ENCODE measurements at regions not wholly inside any gene's neighbourhood (a gene's known extent, or its start where the extent isn't known, plus 50 kb on each side); places are given as distances from the start of the nearest gene placed in this dataset.

DNA sequence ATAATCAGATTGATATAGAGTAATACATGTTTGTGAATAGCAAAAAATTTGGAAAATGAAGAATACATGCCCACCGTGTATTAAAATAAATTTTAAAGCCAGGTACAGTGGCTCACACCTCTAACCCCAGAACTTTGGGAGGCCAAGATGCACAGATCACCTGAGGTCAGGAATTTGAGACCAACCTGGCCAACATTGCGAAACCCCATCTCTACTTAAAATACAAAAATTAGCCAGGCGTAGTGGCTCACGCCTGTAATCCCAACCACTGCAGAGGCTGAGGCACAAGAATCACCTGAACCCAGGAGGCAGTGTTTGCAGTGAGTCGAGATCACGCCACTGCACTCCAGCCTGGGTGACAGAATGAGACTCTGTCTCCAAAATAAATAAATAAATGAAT, 266.3 kb downstream of the SI start:
- Histone ChIP-seq H3K9ac (ENCODE audit: extremely low read depth, insufficient read length, low read length) (no peak overlapping the region), H3K14ac (ENCODE audit: insufficient read depth, low read length) (no peak overlapping the region), H2BK12ac (ENCODE audit: insufficient read length, low read depth, low read length) (no peak overlapping the region), H2AK5ac (ENCODE audit: insufficient read length, low read length) (no peak overlapping the region), H4K5ac (ENCODE audit: insufficient read length, low read depth, low read length) (no peak overlapping the region), H3K4me1 (ENCODE audit: insufficient read depth, low read length) (no peaks in the 10 kb centered on the region), H4K8ac (replicated peaks; ENCODE audit: insufficient read length, low read depth, low read length) (no peak overlapping the region), H2BK15ac (ENCODE audit: low read depth, low read length) (no peak overlapping the region), H2BK120ac (ENCODE audit: low read depth, low read length, poor library complexity, severe bottlenecking) (no peak overlapping the region), H3K18ac (ENCODE audit: insufficient read length, low read depth, low read length) (no peak overlapping the region), H4K20me1 (ENCODE audit: control insufficient read depth, insufficient read depth, insufficient read length) (no peaks in the 10 kb centered on the region), H3K56ac (ENCODE audit: insufficient read length, low read depth, low read length) (no peak overlapping the region), H3K9me3 (ENCODE audit: control insufficient read depth, low read depth, low read length) (no peaks in the 10 kb centered on the region), H3K27ac (ENCODE audit: insufficient read length, low read depth, low read length) (no peak overlapping the region), H3K23me2 (ENCODE audit: insufficient read length, low read depth, low read length, poor library complexity, severe bottlenecking) (no peaks in the 10 kb centered on the region), H2AFZ (ENCODE audit: low read length) (no peak overlapping the region), H3K27me3 (ENCODE audit: insufficient read depth, low read length) (no peaks in the 10 kb centered on the region), H2BK20ac (ENCODE audit: low read depth, low read length, poor library complexity, severe bottlenecking) (no peak overlapping the region), H4K91ac (ENCODE audit: insufficient read length, low read depth, low read length) (no peak overlapping the region), H3K79me1 (ENCODE audit: insufficient read depth, low read depth, low read length, poor library complexity, severe bottlenecking) (no peaks in the 10 kb centered on the region), H3K79me2 (ENCODE audit: insufficient read depth, low read length) (no peaks in the 10 kb centered on the region), H2BK5ac (ENCODE audit: insufficient read length, low read length) (no peak overlapping the region), H3K4ac (ENCODE audit: low read depth, low read length) (no peak overlapping the region), H3T11ph (ENCODE audit: low read length) (no peak overlapping the region), H3K23ac (ENCODE audit: insufficient read length, low read depth, low read length) (no peak overlapping the region), H3K4me2 (ENCODE audit: insufficient read depth, insufficient read length, low read length) (no peak overlapping the region)
- WGBS (ENCODE audit: extremely low coverage, insufficient read length, low lambda C conversion rate), result no CpG with 5 or more reads among the region's 6 CpGs
- Mint-ChIP-seq H3K27ac (no peak overlapping the region), H3K27me3 (ENCODE audit: low read depth) (no peaks in the 10 kb centered on the region; the same call in 1 of the 2 replicates), H3K4me1 (peaks cover 3 to 4% of the 10 kb centered on the region in 2 experiments; a peak in 1 of 4 replicates), H3K36me3 (ENCODE audit: insufficient read depth in 1 of 3, low read depth in 3 of 3) (no peaks in the 10 kb centered on the region; a peak in 1 of 7 replicates), H3K4me3 (no peak overlapping the region), H3K9me3 (peaks cover 0 to 2% of the 10 kb centered on the region in 2 experiments; a peak in 1 of 5 replicates)
- TF ChIP-seq, protein P1, sequence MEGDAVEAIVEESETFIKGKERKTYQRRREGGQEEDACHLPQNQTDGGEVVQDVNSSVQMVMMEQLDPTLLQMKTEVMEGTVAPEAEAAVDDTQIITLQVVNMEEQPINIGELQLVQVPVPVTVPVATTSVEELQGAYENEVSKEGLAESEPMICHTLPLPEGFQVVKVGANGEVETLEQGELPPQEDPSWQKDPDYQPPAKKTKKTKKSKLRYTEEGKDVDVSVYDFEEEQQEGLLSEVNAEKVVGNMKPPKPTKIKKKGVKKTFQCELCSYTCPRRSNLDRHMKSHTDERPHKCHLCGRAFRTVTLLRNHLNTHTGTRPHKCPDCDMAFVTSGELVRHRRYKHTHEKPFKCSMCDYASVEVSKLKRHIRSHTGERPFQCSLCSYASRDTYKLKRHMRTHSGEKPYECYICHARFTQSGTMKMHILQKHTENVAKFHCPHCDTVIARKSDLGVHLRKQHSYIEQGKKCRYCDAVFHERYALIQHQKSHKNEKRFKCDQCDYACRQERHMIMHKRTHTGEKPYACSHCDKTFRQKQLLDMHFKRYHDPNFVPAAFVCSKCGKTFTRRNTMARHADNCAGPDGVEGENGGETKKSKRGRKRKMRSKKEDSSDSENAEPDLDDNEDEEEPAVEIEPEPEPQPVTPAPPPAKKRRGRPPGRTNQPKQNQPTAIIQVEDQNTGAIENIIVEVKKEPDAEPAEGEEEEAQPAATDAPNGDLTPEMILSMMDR (conservative IDR thresholded peaks at IDR 0.05), result no peak
- DNase-seq, result no peak
